Activated T-cell treated with anti-CD3 and anti-CD28 coated beads, Interleukin-2, amount 50 U/mL, for 4 hours (primary cell): ENCODE measurements at regions not wholly inside any gene's neighbourhood (a gene's known extent, or its start where the extent isn't known, plus 50 kb on each side); places are given as distances from the start of the nearest gene placed in this dataset.
"Not testable (repeated sequence)": the region's sequence is repeated elsewhere in the genome, so short reads cannot be mapped to it uniquely, and the experiment has no call there.

ENCODE experiments used
- ATAC-seq, 2 donors: fragments of 200-7000 bp; cut with Tn5 transposase; one replicate each; pipeline ENCODE4 v1.10.0; 2021
- DNase-seq: peaks from one replicate; pipeline ENCODE4 v3.0.0-alpha.2; 2020
- H3K27me3 Mint-ChIP-seq: one replicate; pipeline ENCODE4 v1.8.0; 2021; ENCODE audit warnings: low read depth, mixed read lengths
- H3K36me3 Mint-ChIP-seq: one replicate; pipeline ENCODE4 v1.8.0; 2022; ENCODE audit warnings: mixed read lengths; ENCODE audit not compliant: insufficient read depth
- H3K4me1 Mint-ChIP-seq: one replicate; pipeline ENCODE4 v1.8.0; 2021; ENCODE audit warnings: low read depth, mixed read lengths
- H3K4me3 Mint-ChIP-seq: one replicate; pipeline ENCODE4 v1.8.0; 2021; ENCODE audit warnings: mild to moderate bottlenecking, moderate library complexity, mixed read lengths
- H3K9me3 Mint-ChIP-seq: one replicate; pipeline ENCODE4 v1.8.0; 2021; ENCODE audit warnings: mixed read lengths

DNA sequence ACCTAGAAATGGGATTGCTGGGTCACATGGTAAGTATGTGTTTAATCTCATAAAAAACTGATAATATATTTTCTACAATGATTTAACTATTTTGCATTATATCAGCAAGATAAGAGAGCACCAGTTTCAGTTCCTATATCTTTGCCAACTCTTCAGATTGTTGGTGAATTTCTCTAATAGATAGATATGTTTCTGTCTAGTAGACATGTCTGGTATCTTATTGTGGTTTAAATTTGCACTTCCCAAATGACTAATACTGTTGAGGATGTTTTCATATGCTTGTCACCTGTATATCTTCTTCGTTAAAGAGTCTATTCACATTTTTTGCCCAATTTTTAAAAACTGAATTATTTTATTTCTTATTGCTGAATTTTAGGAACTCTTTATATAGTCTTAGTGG is 113.8 kb upstream of the UXS1 start:
- no peak for DNase-seq
- no peak overlapping the region for H3K4me3 Mint-ChIP-seq
- H3K9me3 Mint-ChIP-seq, result no peaks in the 10 kb centered on the region
- H3K36me3 Mint-ChIP-seq, result no peaks in the 10 kb centered on the region
- no peaks in the 10 kb centered on the region for H3K27me3 Mint-ChIP-seq
- H3K4me1 Mint-ChIP-seq, result no peaks in the 10 kb centered on the region
- ATAC-seq, result no peak

DNA sequence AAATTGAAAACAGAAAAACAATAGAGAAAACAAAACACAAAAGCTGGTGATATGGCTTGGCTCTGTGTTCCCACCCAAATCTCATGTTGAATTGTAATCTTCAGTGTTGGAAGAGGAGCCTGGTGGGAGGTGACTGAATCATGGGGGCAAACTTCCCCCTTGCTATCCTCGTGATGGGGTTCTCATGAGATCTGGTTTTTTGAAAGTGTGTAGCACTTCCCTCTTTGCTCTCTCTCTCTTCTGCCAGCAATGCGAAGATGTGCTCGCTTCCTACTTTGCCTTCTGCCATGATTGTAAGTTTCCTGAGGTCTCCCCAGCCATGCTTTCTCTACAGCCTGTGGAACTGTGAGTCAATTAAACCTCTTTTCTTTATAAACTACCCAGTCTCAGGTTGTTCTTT is 112.3 kb upstream of the UXS1 start:
- H3K4me3 Mint-ChIP-seq, result no peak overlapping the region
- ATAC-seq (no peak), DNase-seq (no peak)
- H3K4me1 Mint-ChIP-seq, result no peaks in the 10 kb centered on the region
- no peaks in the 10 kb centered on the region for H3K9me3 Mint-ChIP-seq
- H3K36me3 Mint-ChIP-seq, result no peaks in the 10 kb centered on the region
- no peaks in the 10 kb centered on the region for H3K27me3 Mint-ChIP-seq

DNA sequence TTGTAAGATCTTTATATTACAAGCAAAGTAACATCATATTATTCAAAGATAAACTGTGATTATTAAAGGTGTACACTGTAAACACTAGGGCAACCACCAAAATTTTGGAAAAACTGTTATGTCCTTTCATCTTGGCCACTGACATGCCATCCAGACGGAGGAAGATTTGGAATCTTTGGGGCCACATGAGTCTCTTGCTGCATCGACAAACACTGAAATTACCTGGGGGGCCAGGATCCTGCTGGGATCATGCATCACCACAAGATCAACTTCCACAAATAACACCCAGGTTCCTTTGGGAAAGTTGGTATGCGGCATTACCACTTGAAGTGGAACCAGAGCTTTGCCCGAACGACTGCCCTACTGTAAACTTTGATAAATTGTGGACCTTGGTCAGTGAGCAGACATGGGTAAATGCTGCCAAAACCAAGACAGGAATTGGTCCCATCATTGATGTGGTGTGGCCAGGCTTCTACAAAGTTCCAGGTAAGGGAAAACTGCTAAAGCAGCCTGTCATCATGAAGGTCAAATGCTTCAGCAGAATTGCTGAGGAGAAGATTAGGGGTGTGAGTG is 110.6 kb upstream of the UXS1 start:
- H3K27me3 Mint-ChIP-seq, result no peaks in the 10 kb centered on the region
- ATAC-seq (no peak), DNase-seq (no peak)
- no peaks in the 10 kb centered on the region for H3K4me1 Mint-ChIP-seq
- H3K4me3 Mint-ChIP-seq, result no peak overlapping the region
- H3K9me3 Mint-ChIP-seq, result no peaks in the 10 kb centered on the region
- H3K36me3 Mint-ChIP-seq, result no peaks in the 10 kb centered on the region

DNA sequence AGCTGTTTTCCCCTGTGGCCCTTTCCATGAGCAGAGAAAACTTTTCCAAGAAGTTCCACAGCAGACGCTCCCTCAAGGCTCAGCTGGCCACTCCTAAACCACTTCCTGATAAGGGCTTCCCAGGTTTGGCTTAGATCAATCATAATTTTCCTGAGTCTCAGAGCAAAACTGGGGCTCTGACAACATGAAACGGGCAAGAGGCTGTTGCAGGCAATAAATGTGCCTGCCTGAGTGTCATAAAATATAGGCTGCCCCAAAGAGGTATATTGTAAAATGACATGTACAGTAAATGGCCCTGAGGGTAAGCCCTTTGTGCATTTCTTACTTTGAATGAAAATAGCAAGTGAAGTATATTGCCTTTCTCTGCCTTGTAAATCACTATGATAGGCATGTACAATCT is 105.6 kb upstream of the UXS1 start:
- Mint-ChIP-seq H3K4me3 (no peak overlapping the region), H3K4me1 (no peaks in the 10 kb centered on the region), H3K36me3 (no peaks in the 10 kb centered on the region), H3K9me3 (no peaks in the 10 kb centered on the region), H3K27me3 (peaks cover 2% of the 10 kb centered on the region)
- ATAC-seq, result no peak
- DNase-seq, result no peak

DNA sequence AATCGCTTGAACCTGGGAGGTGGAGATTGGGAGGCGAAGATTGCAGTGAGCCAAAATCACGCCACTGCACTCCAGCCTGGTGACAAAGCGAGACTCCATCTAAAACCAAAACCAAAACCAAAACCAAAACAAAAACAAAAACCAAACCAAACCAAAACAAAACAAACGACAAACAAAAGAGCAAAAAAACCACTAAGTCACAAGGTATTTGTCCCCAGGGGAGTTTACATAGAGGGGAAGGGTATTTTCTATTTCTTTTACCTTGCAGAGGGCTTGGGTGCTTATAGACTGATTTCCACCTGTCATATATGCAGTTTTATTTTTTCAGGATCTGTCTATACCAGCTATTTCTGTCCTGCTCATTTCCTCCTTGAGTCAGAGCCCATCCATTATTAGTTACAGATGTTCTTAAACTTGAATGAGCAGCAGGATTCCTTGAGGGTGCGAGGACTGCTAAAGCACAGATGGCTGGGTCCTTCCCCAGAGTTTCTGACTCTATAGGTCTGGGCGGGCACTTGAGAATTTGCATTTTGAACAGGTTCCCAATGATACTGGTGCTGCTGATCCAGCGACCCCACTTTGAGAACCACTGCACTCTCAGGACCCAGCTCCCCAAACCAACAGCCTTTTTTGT is 102.2 kb upstream of the UXS1 start:
- peaks cover 2% of the 10 kb centered on the region for H3K27me3 Mint-ChIP-seq
- no peaks in the 10 kb centered on the region for H3K4me1 Mint-ChIP-seq
- ATAC-seq (no peak), DNase-seq (no peak)
- H3K4me3 Mint-ChIP-seq, result no peak overlapping the region
- no peaks in the 10 kb centered on the region for H3K9me3 Mint-ChIP-seq
- H3K36me3 Mint-ChIP-seq, result no peaks in the 10 kb centered on the region

DNA sequence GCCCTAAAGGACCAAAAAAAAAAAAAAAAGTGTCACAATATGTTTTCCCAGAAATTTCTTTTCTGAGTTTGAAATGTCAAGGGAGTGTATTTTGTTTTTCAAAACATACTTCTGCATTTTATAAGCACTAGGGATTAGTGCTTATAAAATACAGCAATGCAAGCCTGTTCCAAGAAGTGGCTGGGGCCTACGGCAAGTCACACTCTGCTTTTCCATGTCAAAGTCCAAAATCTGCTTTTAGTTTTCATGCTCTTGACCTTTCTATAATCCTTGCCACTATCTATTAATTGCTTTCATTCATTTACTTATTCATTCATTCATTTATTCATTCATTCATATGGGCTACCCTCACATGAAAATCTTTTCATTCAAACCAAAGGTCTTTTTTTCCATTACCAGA is 100.1 kb upstream of the UXS1 start:
- Mint-ChIP-seq H3K9me3 (no peaks in the 10 kb centered on the region), H3K27me3 (peaks cover 2% of the 10 kb centered on the region)
- no peak for ATAC-seq

DNA sequence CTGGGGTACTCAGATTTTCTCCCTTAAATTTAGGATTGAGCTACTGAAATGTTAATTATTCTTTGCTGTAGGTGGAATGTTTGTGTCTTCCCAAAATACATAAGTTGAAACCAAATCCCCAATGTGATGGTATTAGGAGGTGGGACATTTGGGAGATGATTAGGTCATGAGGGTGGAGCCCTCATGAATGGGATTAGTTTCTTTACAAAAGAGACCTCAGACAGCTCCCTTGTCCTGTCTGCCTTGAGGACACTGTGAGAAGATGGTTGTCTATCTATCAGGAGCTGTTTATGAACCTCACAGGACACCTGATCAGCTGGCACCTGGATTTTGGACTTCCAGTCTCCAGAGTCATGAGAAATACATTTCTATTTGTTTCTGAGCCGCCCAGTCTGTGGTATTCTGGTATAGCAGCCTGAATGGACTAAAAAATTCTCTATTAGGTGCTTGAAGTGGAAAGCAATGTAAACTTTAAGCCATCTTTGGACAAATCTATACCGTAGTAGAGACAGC is 99.2 kb upstream of the UXS1 start:
- Mint-ChIP-seq H3K4me1 (no peaks in the 10 kb centered on the region), H3K4me3 (no peak overlapping the region), H3K27me3 (peaks cover 2% of the 10 kb centered on the region), H3K36me3 (no peaks in the 10 kb centered on the region), H3K9me3 (no peaks in the 10 kb centered on the region)
- ATAC-seq (no peak), DNase-seq (no peak)

More for the DNA sequence above, 100.1 kb upstream of the UXS1 start:
- Mint-ChIP-seq H3K4me3 (no peak overlapping the region), H3K36me3 (no peaks in the 10 kb centered on the region), H3K4me1 (no peaks in the 10 kb centered on the region)
- no peak for DNase-seq

DNA sequence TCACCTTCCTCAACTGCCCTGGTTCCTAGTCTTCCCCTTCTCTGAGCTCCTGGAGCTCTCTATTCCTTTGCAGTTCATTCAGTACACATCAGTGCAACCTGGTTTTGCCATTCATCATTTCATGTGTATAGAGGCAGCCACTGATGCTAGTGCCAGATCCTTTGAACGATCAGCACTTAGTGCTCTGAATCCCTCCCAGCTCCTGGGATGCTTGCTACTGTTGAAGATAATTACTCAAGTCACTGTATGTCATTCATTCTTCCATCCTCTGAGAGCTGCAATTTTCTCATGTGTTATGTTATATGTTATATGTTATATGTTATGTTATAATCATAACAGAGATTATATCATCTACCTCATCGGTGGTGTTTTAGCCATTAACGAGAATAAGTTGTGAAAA is 98.5 kb upstream of the UXS1 start:
- ATAC-seq (no peak), DNase-seq (no peak)
- Mint-ChIP-seq H3K27me3 (no peaks in the 10 kb centered on the region), H3K4me1 (no peaks in the 10 kb centered on the region), H3K4me3 (no peak overlapping the region), H3K9me3 (no peaks in the 10 kb centered on the region), H3K36me3 (no peaks in the 10 kb centered on the region)

DNA sequence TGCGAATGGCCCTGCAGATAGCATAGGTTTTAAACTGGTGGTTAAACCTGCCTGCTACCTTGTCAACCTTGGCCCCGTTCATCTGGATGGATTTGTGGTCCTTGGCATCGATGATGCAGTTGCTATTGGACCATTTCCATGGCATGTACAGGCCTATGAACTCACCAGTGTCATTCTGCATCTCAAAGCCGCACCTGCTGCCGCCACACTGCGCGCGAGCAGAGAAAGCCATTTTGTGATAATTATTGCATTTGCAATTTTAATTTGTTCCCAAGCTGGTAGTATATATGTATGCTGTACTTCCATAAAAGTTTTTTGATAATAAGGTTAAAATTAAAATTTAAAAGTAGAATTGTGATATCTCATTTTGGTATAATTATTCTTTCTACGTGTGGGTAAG is 94.8 kb upstream of the UXS1 start:
- H3K27me3 Mint-ChIP-seq, result no peaks in the 10 kb centered on the region
- no peak for ATAC-seq

DNA sequence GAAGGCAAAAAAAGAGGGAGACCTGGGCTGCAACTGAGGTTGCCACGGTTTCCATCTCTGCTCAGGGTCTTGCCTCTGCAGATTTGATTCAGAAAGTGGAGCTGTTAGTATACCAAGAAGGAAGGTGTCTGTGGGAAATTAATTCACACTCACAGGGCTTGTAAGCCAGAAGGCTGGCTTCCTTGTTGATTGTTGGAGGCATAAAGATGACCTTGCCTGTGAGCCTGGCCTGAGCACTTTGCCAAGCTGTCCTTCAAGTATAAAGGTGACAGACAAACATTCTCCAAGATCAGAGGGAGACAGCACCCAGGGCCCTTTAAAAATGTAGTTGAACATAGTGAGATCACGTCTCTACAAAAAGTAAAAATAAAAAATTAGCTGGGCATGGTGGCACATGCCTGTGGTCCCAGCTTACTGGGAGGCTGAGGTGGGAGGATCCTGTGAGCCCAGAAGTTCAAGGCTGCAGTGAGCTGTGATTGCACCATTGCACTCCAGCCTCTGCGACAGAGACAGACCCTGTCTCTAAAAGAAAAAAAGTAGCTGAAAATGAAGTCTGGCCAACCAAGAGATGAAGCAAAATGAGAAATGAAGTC is 91.2 kb upstream of the UXS1 start:
- Mint-ChIP-seq H3K36me3 (no peaks in the 10 kb centered on the region), H3K4me1 (no peaks in the 10 kb centered on the region), H3K27me3 (peaks cover 3% of the 10 kb centered on the region), H3K9me3 (no peaks in the 10 kb centered on the region), H3K4me3 (no peak overlapping the region)
- DNase-seq (no peak), ATAC-seq (no peak)

More for the DNA sequence above, 94.8 kb upstream of the UXS1 start:
- H3K36me3 Mint-ChIP-seq, result no peaks in the 10 kb centered on the region
- H3K4me3 Mint-ChIP-seq, result no peak overlapping the region
- H3K4me1 Mint-ChIP-seq, result no peaks in the 10 kb centered on the region
- no peaks in the 10 kb centered on the region for H3K9me3 Mint-ChIP-seq
- no peak for DNase-seq

DNA sequence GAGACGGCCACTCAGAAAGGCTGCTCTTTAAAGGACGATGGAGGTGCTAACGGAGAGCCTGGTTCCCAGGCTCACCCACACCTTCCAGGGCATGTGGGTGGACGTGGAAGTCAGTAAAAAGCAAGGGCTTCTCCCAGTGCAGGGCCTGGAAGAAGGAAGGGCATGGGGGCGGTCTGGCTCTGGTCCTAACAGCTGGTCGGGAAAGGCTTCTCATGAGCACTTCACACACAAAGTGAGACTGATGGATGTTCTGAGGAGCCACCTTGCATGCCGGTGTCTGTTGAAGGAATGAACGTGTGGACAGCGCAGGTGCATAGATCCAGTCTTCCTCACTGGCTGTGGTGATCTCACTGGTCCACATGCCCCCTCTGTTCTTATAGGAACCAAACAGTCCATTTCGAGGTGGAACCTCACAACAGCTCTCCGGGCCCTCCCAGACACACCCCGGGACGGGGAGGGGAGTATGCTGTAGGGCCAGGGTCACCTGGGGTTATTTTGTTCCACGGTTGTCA is 90.6 kb upstream of the UXS1 start:
- Mint-ChIP-seq H3K27me3 (peaks cover 6% of the 10 kb centered on the region), H3K9me3 (no peaks in the 10 kb centered on the region), H3K36me3 (no peaks in the 10 kb centered on the region), H3K4me3 (no peak overlapping the region), H3K4me1 (no peaks in the 10 kb centered on the region)
- DNase-seq (no peak), ATAC-seq (no peak)

DNA sequence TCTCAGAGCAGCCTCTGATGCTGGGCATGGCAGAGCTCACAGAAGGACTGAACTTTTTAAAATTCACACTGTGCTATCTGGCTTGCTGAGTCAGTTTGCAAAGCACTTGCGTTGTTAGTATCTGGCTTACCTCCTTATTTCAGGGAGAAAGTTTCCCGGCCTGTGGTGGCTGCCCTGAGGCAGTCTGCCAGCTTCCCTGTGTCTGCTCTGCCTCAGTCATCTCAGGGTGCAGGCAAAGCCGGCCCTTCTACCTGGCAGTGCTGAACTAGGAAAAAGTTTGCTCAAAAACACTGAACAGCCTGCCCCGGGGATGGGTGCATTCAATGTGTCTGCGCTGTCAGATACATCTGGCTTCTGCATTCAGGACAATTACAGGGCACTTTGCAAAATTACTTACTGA is 90.2 kb upstream of the UXS1 start:
- Mint-ChIP-seq H3K36me3 (no peaks in the 10 kb centered on the region), H3K4me1 (no peaks in the 10 kb centered on the region), H3K4me3 (no peak overlapping the region), H3K27me3 (peaks cover 6% of the 10 kb centered on the region), H3K9me3 (no peaks in the 10 kb centered on the region)
- no peak for ATAC-seq
- no peak for DNase-seq

DNA sequence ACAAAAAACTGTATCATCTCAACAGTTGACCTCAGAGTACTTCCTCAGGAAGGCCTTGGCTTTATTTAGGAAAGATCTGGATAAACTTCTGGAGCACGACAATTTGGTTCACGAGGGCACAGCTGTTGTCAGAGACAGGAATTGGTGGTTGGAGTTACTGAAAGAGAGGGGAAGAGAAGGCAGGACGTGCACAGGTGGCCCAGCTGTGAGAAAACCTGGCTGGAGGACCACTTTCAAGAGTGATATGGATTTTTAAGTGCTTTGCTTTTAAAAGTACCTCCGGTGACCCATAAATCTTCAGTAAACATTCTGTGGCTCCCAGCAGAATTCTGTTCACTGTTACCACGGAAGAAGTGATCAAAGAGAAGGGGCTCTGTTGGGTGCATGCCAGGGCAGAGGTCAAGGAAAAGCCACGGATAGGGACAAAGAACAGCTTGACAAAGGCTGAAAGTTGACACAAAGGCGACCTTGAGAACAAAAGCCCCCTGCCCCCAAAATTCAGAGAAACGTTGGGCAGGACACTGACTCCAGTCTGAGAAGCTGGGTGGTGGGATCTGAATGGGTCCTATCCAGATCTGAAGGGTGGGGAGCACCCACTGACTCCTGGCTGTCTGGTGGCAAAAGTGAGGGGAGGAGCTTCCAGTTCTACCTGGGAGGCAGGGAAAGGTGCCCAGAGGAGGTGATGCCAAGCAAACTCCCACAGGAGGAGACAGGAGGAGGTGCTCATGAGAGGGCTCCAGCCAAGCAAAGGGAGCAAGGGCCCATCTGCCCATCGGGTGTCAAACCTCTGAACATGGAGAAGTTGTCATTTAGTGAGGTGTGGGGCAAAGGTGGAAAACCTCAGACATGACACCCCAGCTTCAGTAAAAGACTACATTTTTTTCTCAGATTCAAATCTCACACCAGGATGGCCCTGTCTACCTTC is 89.4 kb upstream of the UXS1 start:
- H3K9me3 Mint-ChIP-seq, H3K4me3 Mint-ChIP-seq, ATAC-seq, DNase-seq, H3K27me3 Mint-ChIP-seq, H3K4me1 Mint-ChIP-seq, H3K36me3 Mint-ChIP-seq: not testable (repeated sequence)

DNA sequence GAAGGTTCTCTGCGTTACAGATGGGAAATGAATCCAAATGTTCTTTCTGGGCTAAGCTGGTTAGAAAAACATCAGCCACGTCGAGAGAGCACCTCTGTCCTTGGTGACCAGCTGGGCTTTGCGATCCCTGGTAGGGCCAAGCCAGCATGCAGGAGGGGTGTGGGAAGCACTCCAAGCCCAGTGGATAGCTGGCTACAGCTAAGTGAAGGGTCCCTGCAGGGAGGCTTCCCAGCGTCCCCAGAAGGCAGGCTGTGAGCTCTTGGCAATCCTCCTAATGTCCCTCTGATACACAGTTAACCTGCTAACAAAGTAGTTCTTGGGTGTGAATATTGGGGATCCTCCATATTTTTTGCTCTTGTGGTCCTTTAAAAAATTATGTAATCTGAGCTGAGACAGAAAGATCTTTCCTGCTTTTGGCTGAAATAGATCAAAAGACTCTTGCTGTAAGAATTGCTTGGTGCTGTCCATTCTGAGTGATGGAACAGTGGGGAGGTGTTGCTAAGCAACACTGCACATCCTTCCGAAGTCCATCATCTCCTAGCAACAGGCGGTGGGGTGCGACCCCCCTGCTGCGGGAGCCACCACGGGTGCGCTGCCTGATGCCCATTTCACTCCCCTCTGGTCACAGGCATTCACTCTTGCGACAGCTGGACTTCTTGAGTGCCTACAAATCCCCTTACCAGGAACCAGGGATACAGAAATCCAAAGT is 88.5 kb upstream of the UXS1 start:
- no peaks in the 10 kb centered on the region for H3K4me1 Mint-ChIP-seq
- H3K9me3 Mint-ChIP-seq, result no peaks in the 10 kb centered on the region
- DNase-seq, result no peak
- ATAC-seq, result no peak
- H3K36me3 Mint-ChIP-seq, result no peaks in the 10 kb centered on the region
- H3K4me3 Mint-ChIP-seq, result no peak overlapping the region
- peaks cover 6% of the 10 kb centered on the region for H3K27me3 Mint-ChIP-seq
